Breast epithelium (tissue), 3 donors: ENCODE measurements at regions not wholly inside any gene's neighbourhood (a gene's known extent, or its start where the extent isn't known, plus 50 kb on each side); places are given as distances from the start of the nearest gene placed in this dataset.
"Not testable (repeated sequence)": the region's sequence is repeated elsewhere in the genome, so short reads cannot be mapped to it uniquely, and the experiment has no call there.

Experiments used
- CTCF ChIP-seq, 3 donors: fragments of 450-650 bp; IDR thresholded peaks; one replicate each; pipeline ENCODE4 v1.5.1; 2016 to 2017; ENCODE audit warnings: antibody characterized with exemption in 3 of 3, mild to moderate bottlenecking in 3 of 3, moderate library complexity in 3 of 3
- POLR2A ChIP-seq: fragments of 450-650 bp; IDR thresholded peaks from one replicate; pipeline ENCODE4 v1.6.1; 2016; ENCODE audit warnings: antibody characterized with exemption, mild to moderate bottlenecking, moderate library complexity

- TF ChIP-seq POLR2A; CTCF (IDR thresholded peaks at IDR 0.05): not testable (repeated sequence)
Measured at GRCh38 chr4:20003836-20004558, 247.7 kb upstream of the SLIT2 start.
